Heart left ventricle (tissue), 13 donors: ENCODE measurements at regions not wholly inside any gene's neighbourhood (a gene's known extent, or its start where the extent isn't known, plus 50 kb on each side); places are given as distances from the start of the nearest gene placed in this dataset.

Source experiments
- POLR2A ChIP-seq, 2 donors: fragments of 450-650 bp; IDR thresholded peaks; one replicate each; pipeline ENCODE4 v1.6.1; 2017; ENCODE audit warnings: antibody characterized with exemption in 2 of 2, mild to moderate bottlenecking in 2 of 2, moderate library complexity in 2 of 2
- TF ChIP-seq, protein P1 (sequence below), 12 donors: fragments of 200-600 bp; sonication (generic) in 4 of 12; IDR thresholded peaks; one replicate each; pipeline versions ENCODE4 v1.5.0 to v1.8.0; 2018 to 2022; ENCODE audit warnings: antibody characterized with exemption in 12 of 12, mild to moderate bottlenecking in 5 of 12
- donor health status: ischemic (EF 13 %, LVEDD 7.1; RV severe dilation, severe dysfunction).
- donor health status: DM: no; HTN: yes; CAD: no.
- donor health status: DM: no; HTN: no; CAD: no.
- donor health status: ischemic (EF 25% LVEDD 6.9; RV normal size, moderate dysfunction).
- donor health status: ischemic (EF 25% LVEDD 5.7; RV mildly dilated, moderate dysfunction).
- donor health status: ischemic (EF 35%, LVEDD 5.7; RV mildly dilated, moderate dysfunction).
- donor health status: nonischemic (EF 11% LVEDD 7.7; RV severe dilation, severe dysfunction).
- donor health status: DM: yes; HTN: yes; CAD: no.
- donor health status: PGD.
- donor health status: ischemic (EF 29% LVEDD 5.4; RV normal size, mild dysfunction).
- donor health status: nonischemic (EF 23%, LVEDD 6.1; RV moderate dilation, normal function).

DNA sequence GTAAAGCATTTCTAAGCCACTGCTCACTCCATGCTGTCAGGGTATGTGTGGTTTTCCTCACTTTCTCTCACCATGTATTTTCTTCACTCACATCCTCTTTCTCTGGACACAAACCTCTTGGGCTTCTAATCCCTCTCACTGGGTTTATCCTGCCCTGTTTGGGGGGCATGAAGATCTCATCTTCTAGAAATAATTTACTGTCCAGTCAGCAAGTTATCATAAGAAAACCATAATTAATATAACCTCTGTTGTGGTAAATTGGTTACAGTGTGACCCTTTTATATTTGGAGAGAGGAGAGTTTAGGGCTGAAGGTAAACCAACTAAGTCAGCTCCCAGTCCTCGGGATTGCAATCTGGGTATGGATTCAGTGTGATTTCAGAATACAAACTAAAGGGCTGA is 213.8 kb upstream of the PROX1 start:
- TF ChIP-seq, protein P1, sequence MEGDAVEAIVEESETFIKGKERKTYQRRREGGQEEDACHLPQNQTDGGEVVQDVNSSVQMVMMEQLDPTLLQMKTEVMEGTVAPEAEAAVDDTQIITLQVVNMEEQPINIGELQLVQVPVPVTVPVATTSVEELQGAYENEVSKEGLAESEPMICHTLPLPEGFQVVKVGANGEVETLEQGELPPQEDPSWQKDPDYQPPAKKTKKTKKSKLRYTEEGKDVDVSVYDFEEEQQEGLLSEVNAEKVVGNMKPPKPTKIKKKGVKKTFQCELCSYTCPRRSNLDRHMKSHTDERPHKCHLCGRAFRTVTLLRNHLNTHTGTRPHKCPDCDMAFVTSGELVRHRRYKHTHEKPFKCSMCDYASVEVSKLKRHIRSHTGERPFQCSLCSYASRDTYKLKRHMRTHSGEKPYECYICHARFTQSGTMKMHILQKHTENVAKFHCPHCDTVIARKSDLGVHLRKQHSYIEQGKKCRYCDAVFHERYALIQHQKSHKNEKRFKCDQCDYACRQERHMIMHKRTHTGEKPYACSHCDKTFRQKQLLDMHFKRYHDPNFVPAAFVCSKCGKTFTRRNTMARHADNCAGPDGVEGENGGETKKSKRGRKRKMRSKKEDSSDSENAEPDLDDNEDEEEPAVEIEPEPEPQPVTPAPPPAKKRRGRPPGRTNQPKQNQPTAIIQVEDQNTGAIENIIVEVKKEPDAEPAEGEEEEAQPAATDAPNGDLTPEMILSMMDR (IDR thresholded peaks at IDR 0.05): no peak
- no peak for TF ChIP-seq POLR2A (IDR thresholded peaks at IDR 0.05)
